Activated CD8-positive, alpha-beta memory T cell treated with anti-CD3 and anti-CD28 coated beads, Interleukin-2, amount 50 U/mL, for 1 hour (primary cell): ENCODE measurements at regions not wholly inside any gene's neighbourhood (a gene's known extent, or its start where the extent isn't known, plus 50 kb on each side); places are given as distances from the start of the nearest gene placed in this dataset.
"Not testable (repeated sequence)": the region's sequence is repeated elsewhere in the genome, so short reads cannot be mapped to it uniquely, and the experiment has no call there.

Experiments used
- DNase-seq: peaks from one replicate; pipeline ENCODE4 v3.0.0-alpha.2; 2020; ENCODE audit errors: extremely low read depth

GRCh38 chr21:22280851-22281250 is 1282.6 kb downstream of the NCAM2 start:
- DNase-seq = no peak

GRCh38 chr21:22288885-22289499 is 1290.8 kb downstream of the NCAM2 start:
- DNase-seq = no peak

- DNase-seq = no peak
Observed at GRCh38 chr21:22292144-22292543, 1293.9 kb downstream of the NCAM2 start.

- no peak for DNase-seq
Observed at GRCh38 chr21:22297575-22297974, 1299.4 kb downstream of the NCAM2 start.

GRCh38 chr21:22311741-22312462 is 1313.7 kb downstream of the NCAM2 start:
- no peak for DNase-seq

- no peak for DNase-seq
Observed at GRCh38 chr21:22314963-22315362, 1316.8 kb downstream of the NCAM2 start.

- no peak for DNase-seq
Observed at GRCh38 chr21:22319435-22319834, 1321.2 kb downstream of the NCAM2 start.

- DNase-seq = no peak
Observed at GRCh38 chr21:22342889-22343288, 1344.7 kb downstream of the NCAM2 start.

- no peak for DNase-seq
Observed at GRCh38 chr21:22343303-22343702, 1345.1 kb downstream of the NCAM2 start.

- no peak for DNase-seq
Observed at GRCh38 chr21:22343721-22344120, 1345.5 kb downstream of the NCAM2 start.

- no peak for DNase-seq
Observed at GRCh38 chr21:22345624-22346023, 1347.4 kb downstream of the NCAM2 start.

- DNase-seq = no peak
Observed at GRCh38 chr21:22346576-22346975, 1348.4 kb downstream of the NCAM2 start.

GRCh38 chr21:22351076-22351475 is 1352.9 kb downstream of the NCAM2 start:
- DNase-seq = no peak

- DNase-seq = no peak
Observed at GRCh38 chr21:22352088-22352487, 1353.9 kb downstream of the NCAM2 start.

- DNase-seq = no peak
Observed at GRCh38 chr21:22355949-22356348, 1357.7 kb downstream of the NCAM2 start.

GRCh38 chr21:22356663-22357062 is 1358.5 kb downstream of the NCAM2 start:
- DNase-seq = no peak

GRCh38 chr21:22359599-22359998 is 1361.4 kb downstream of the NCAM2 start:
- DNase-seq = not testable (repeated sequence)

- no peak for DNase-seq
Observed at GRCh38 chr21:22363504-22363903, 1365.3 kb downstream of the NCAM2 start.

- DNase-seq = no peak
Observed at GRCh38 chr21:22364163-22364562, 1366.0 kb downstream of the NCAM2 start.

GRCh38 chr21:22374218-22374969 is 1376.2 kb downstream of the NCAM2 start:
- DNase-seq = no peak

GRCh38 chr21:22377795-22378194 is 1379.6 kb downstream of the NCAM2 start:
- DNase-seq = not testable (repeated sequence)

GRCh38 chr21:22393324-22393723 is 1395.1 kb downstream of the NCAM2 start:
- no peak for DNase-seq

- no peak for DNase-seq
Observed at GRCh38 chr21:22395965-22396364, 1397.8 kb downstream of the NCAM2 start.
